HepG2 (cell line): ENCODE measurements at regions not wholly inside any gene's neighbourhood (a gene's known extent, or its start where the extent isn't known, plus 50 kb on each side); places are given as distances from the start of the nearest gene placed in this dataset.
A peak's percentile ranks its signal among the peaks of the same experiment; 100 is the strongest.

Source experiments
- ATAC-seq: fragments of 200-7000 bp; cut with Tn5 transposase; 3 replicates; pipeline ENCODE4 v1.9.1; 2020; ENCODE audit warnings: mild to moderate bottlenecking, moderate library complexity
- BruUV-seq: library from RNA; stranded (reverse); fragments of 400-500 nt; replicated peaks from 2 replicates; lab custom pipeline; 2021; lab: Mats Ljungman, UMichigan
- CTCF ChIA-PET: fragments of 300-600 bp; formaldehyde crosslinking; extraction: SDS; loops from one replicate; lab custom pipeline; 2021; ENCODE audit warnings: low total read pairs, inconsistent platforms, low intra/inter-chr PET ratio; lab: Yijun Ruan, JAX
- POLR2A ChIA-PET: fragments of 350-600 bp; sonication (Branson Sonifier 250); formaldehyde crosslinking; loops from one replicate; lab custom pipeline; 2020; ENCODE audit warnings: antibody characterized with exemption, inconsistent platforms; lab: Yijun Ruan, JAX
- DNase-seq: peaks from one replicate; pipeline ENCODE4 v3.0.0-alpha.2; 2015; ENCODE audit warnings: low spot score
- FAIRE-seq: peaks from 3 replicates; lab custom pipeline; 2011; peaks lifted over from hg19 to GRCh38; lab: Jason Lieb, UNC
- H2AFZ ChIP-seq: one replicate; pipeline ENCODE4 v1.6.1; 2011; ENCODE audit warnings: low read length, inconsistent platforms
- H3K27ac ChIP-seq: fragments of 300-600 bp; 3 replicates; pipeline ENCODE4 v1.8.0; 2011; ENCODE audit warnings: mixed run types, mild to moderate bottlenecking, mixed read lengths, low read length, inconsistent platforms; ENCODE audit not compliant: insufficient read depth; ENCODE audit errors: extremely low read length
- H3K27me3 ChIP-seq, 2 experiments: fragments of 200-600 bp in 1 of 2; 2 replicates in 1 of 2; 3 replicates in 1 of 2; pipeline versions ENCODE4 v1.6.0 to v1.8.0; 2011; ENCODE audit warnings: low read length in 2 of 2, mild to moderate bottlenecking in 2 of 2, moderate library complexity in 2 of 2, inconsistent platforms in 1 of 2; ENCODE audit not compliant: insufficient read depth in 2 of 2, control insufficient read depth in 1 of 2
- H3K36me3 ChIP-seq, 2 experiments: fragments of 200-600 bp in 1 of 2; replicated peaks in 1 of 2; 2 replicates in 1 of 2; 3 replicates in 1 of 2; pipeline versions ENCODE4 v1.5.1 to v1.8.0; 2011; ENCODE audit warnings: low read length in 2 of 2, inconsistent platforms in 1 of 2; ENCODE audit not compliant: insufficient read depth in 2 of 2, control insufficient read depth in 1 of 2
- H3K4me1 ChIP-seq: 2 replicates; pipeline ENCODE4 v1.5.1; 2012; ENCODE audit warnings: low read length, inconsistent platforms; ENCODE audit not compliant: insufficient read depth
- H3K4me2 ChIP-seq: 2 replicates; pipeline ENCODE4 v1.6.0; 2011; ENCODE audit warnings: low read depth, low read length, inconsistent platforms
- H3K4me3 ChIP-seq, 3 experiments: fragments of 200-600 bp in 1 of 3; sonication (generic), shearing (Covaris generic) in 1 of 3; replicated peaks in 1 of 3; 2 replicates each; pipeline ENCODE4 v1.5.1; 2011 to 2016; ENCODE audit warnings: low read length in 3 of 3, inconsistent platforms in 2 of 3, low read depth in 2 of 3, mild to moderate bottlenecking in 2 of 3, control low read depth in 1 of 3, mixed read lengths in 1 of 3; ENCODE audit not compliant: insufficient read depth in 1 of 3
- H3K79me2 ChIP-seq: one replicate; pipeline ENCODE4 v1.6.1; 2011; ENCODE audit warnings: low read length, inconsistent platforms; ENCODE audit not compliant: insufficient read depth
- H3K9ac ChIP-seq: 2 replicates; pipeline ENCODE4 v1.6.0; 2011; ENCODE audit warnings: mild to moderate bottlenecking, low read depth, low read length, inconsistent platforms; ENCODE audit not compliant: insufficient read depth
- H3K9me3 ChIP-seq: 2 replicates; pipeline ENCODE4 v1.5.1; 2012; ENCODE audit warnings: mild to moderate bottlenecking, low read length
- H4K20me1 ChIP-seq: 2 replicates; pipeline ENCODE4 v1.6.0; 2011; ENCODE audit warnings: inconsistent platforms, mild to moderate bottlenecking, low read length, moderate library complexity; ENCODE audit not compliant: insufficient read depth
- ARID4A ChIP-seq: sonication (generic); formaldehyde crosslinking; IDR thresholded peaks from 2 replicates; pipeline ENCODE4 v1.5.0; 2020; ENCODE audit warnings: mild to moderate bottlenecking, missing genetic modification reagents, borderline replicate concordance
- E2F2 ChIP-seq: sonication (generic); formaldehyde crosslinking; IDR thresholded peaks from 2 replicates; pipeline ENCODE4 v1.4.0; 2020; ENCODE audit warnings: missing genetic modification reagents, borderline replicate concordance
- GZF1 ChIP-seq: sonication (generic); formaldehyde crosslinking; IDR thresholded peaks from 2 replicates; pipeline ENCODE4 v1.5.1; 2020; ENCODE audit warnings: mild to moderate bottlenecking, missing genetic modification reagents
- LRRFIP1 ChIP-seq: sonication (generic); formaldehyde crosslinking; conservative IDR thresholded peaks from 2 replicates; pipeline ENCODE4 v1.4.0; 2020; ENCODE audit warnings: missing genetic modification reagents
- MLXIP ChIP-seq: sonication (generic); formaldehyde crosslinking; IDR thresholded peaks from 2 replicates; pipeline ENCODE4 v1.9.0; 2021; ENCODE audit warnings: missing genetic modification reagents, borderline replicate concordance
- PAWR ChIP-seq: sonication (generic); formaldehyde crosslinking; IDR thresholded peaks from 2 replicates; pipeline ENCODE4 v1.4.0; 2020; ENCODE audit warnings: missing genetic modification reagents, mild to moderate bottlenecking, borderline replicate concordance
- SP1 ChIP-seq, 2 experiments: fragments of 450-650 bp in 1 of 2; sonication (generic) in 1 of 2; formaldehyde crosslinking in 1 of 2; IDR thresholded peaks; 2 replicates each; pipeline versions ENCODE4 v1.4.0 to v1.6.1; 2016 to 2020; ENCODE audit warnings: missing genetic modification reagents in 1 of 2
- TCF12 ChIP-seq, 2 experiments: fragments of 450-650 bp in 1 of 2; sonication (generic) in 1 of 2; formaldehyde crosslinking in 1 of 2; IDR thresholded peaks; 2 replicates each; pipeline versions ENCODE4 v1.6.1 to v1.8.0; 2017 to 2022; ENCODE audit warnings: antibody characterized with exemption in 1 of 2, mild to moderate bottlenecking in 1 of 2, missing genetic modification reagents in 1 of 2, moderate library complexity in 1 of 2
- ZNF468 ChIP-seq: sonication (generic); formaldehyde crosslinking; IDR thresholded peaks from 2 replicates; pipeline ENCODE4 v1.8.0; 2022; ENCODE audit warnings: mild to moderate bottlenecking, moderate library complexity, missing genetic modification reagents
- ZNF839 ChIP-seq: sonication (generic); formaldehyde crosslinking; IDR thresholded peaks from 2 replicates; pipeline ENCODE4 v1.4.0; 2020; ENCODE audit warnings: missing genetic modification reagents, mild to moderate bottlenecking, borderline replicate concordance
- WGBS: methylation state at CpG from one replicate; pipeline ENCODE4 v1.1.6; 2017; ENCODE audit warnings: low lambda C conversion rate; 5-methylcytosine and 5-hydroxymethylcytosine counted together
- in situ Hi-C: cut with HindIII; loops from 2 replicates; pipeline ENCODE4 v1.10.0; 2017; ENCODE audit warnings: low pct_unique_long_range_greater_than_20kb; ENCODE audit not compliant: extremely low pct_ligation_motif_present
- intact Hi-C: fragments of 100-400 bp; cut with micrococcal nuclease; formaldehyde crosslinking; loops from one replicate; pipeline ENCODE4 v1.10.0; 2022; ENCODE audit not compliant: unreplicated experiment

GRCh38 chr2:16069663-16069932, 129.2 kb downstream of the MYCN start:
- peak overlapping the region; percentile 33 to 66 (median 35) for H3K4me3 ChIP-seq
- BruUV-seq, result no TSS peak
- no peaks in the 10 kb centered on the region for H3K79me2 ChIP-seq
- H3K27me3 ChIP-seq, result no peaks in the 10 kb centered on the region
- H3K36me3 ChIP-seq, result no peaks in the 10 kb centered on the region
- H3K4me2 ChIP-seq, result peak overlapping the region; percentile 84
- ChIA-PET CTCF (no interaction called here), POLR2A (interaction anchor here (0.9 to 3.7 kb wide), 12 partner anchors 10 to 356 kb away, joined by 3 to 20 read pairs (median 6); partner anchors contain the start of gene MYCN)
- WGBS, result 0% methylated on average over 8 of the region's 8 CpGs
- peaks cover 3% of the 10 kb centered on the region; the same call in 1 of the 2 replicates for H3K9me3 ChIP-seq
- FAIRE-seq (peak; percentile 72), DNase-seq (peak; percentile 97), ATAC-seq (peak; percentile 67)
- in situ Hi-C loops, result no loop called here
- H2AFZ ChIP-seq, result peak overlapping the region; percentile 25
- intact Hi-C loops, result loop anchor here (2.0 kb wide), 2 partner anchors 19 to 21 kb away; no protein-coding TSS in a partner anchor
- H3K9ac ChIP-seq, result peak overlapping the region; percentile 66
- peak overlapping the region; percentile 75 for H3K27ac ChIP-seq
- peaks cover 67% of the 10 kb centered on the region for H3K4me1 ChIP-seq
- no peaks in the 10 kb centered on the region for H4K20me1 ChIP-seq
- no peak for TF ChIP-seq ZNF468 (CRISPR knock-in tag)
- no peak for TF ChIP-seq MLXIP
- TF ChIP-seq ARID4A (CRISPR knock-in tag), result peak; percentile 18; the same call in 1 of the 2 replicates
- TF ChIP-seq LRRFIP1 (CRISPR knock-in tag), result no peak
- no peak for TF ChIP-seq ZNF839 (CRISPR knock-in tag)
- TF ChIP-seq PAWR (CRISPR knock-in tag), result no peak
- TF ChIP-seq TCF12 (IDR thresholded peaks at IDR 0.05), result no peak
- no peak for TF ChIP-seq TCF12 (CRISPR knock-in tag; IDR thresholded peaks at IDR 0.05)
- TF ChIP-seq GZF1 (CRISPR knock-in tag), result 0 out of 2 replicates have a peak, but pooled peaks have one; percentile 27
- no peak for TF ChIP-seq E2F2 (CRISPR knock-in tag)
- TF ChIP-seq SP1 (IDR thresholded peaks at IDR 0.05), result no peak
- TF ChIP-seq SP1 (CRISPR knock-in tag; IDR thresholded peaks at IDR 0.05), result no peak
